Common myeloid progenitor, CD34-positive (primary cell): ENCODE measurements at regions not wholly inside any gene's neighbourhood (a gene's known extent, or its start where the extent isn't known, plus 50 kb on each side); places are given as distances from the start of the nearest gene placed in this dataset.

Experiments used
- CTCF ChIA-PET: fragments of 350-600 bp; sonication (Branson Sonifier 250); formaldehyde crosslinking; loops from one replicate; lab custom pipeline; 2021; ENCODE audit warnings: antibody characterized with exemption; lab: Charles Lee
- POLR2A ChIA-PET: fragments of 350-600 bp; sonication (Branson Sonifier 250); formaldehyde crosslinking; loops from one replicate; lab custom pipeline; 2021; ENCODE audit warnings: antibody characterized with exemption; lab: Charles Lee
- DNase-seq, 3 donors: peaks; one replicate each; pipeline versions ENCODE4 v3.0.0 to v3.0.0-alpha.2; 2013
- H3K27ac ChIP-seq, 2 experiments: 1 replicate in 1 of 2; 2 replicates in 1 of 2; pipeline ENCODE4 v1.7.0; 2013; ENCODE audit warnings: inconsistent platforms in 2 of 2, low read length in 2 of 2, mild to moderate bottlenecking in 2 of 2, low read depth in 1 of 2, moderate library complexity in 1 of 2; ENCODE audit not compliant: severe bottlenecking in 2 of 2, insufficient read depth in 1 of 2, poor library complexity in 1 of 2
- H3K27me3 ChIP-seq, 5 experiments: replicated peaks in 2 of 5; 1 replicate in 3 of 5; 2 replicates in 2 of 5; pipeline versions ENCODE4 v1.6.1 to v1.7.0; 2013; ENCODE audit warnings: low read length in 4 of 5, mild to moderate bottlenecking in 2 of 5, moderate library complexity in 2 of 5, inconsistent platforms in 1 of 5; ENCODE audit not compliant: insufficient read depth in 5 of 5, control insufficient read depth in 4 of 5
- H3K36me3 ChIP-seq, 4 experiments: 1 replicate in 2 of 4; 2 replicates in 2 of 4; pipeline versions ENCODE4 v1.6.1 to v1.7.0; 2013; ENCODE audit warnings: low read length in 3 of 4, control low read depth in 1 of 4, mild to moderate bottlenecking in 1 of 4; ENCODE audit not compliant: control insufficient read depth in 4 of 4, insufficient read depth in 4 of 4
- H3K4me1 ChIP-seq, 4 experiments: 1 replicate in 3 of 4; 2 replicates in 1 of 4; pipeline versions ENCODE4 v1.6.1 to v1.7.1; 2013; ENCODE audit warnings: low read length in 3 of 4, mild to moderate bottlenecking in 3 of 4, control low read depth in 1 of 4, inconsistent platforms in 1 of 4, moderate library complexity in 1 of 4; ENCODE audit not compliant: control insufficient read depth in 4 of 4, insufficient read depth in 4 of 4; ENCODE audit errors: control extremely low read depth in 1 of 4
- H3K4me3 ChIP-seq, 7 experiments: 1 replicate in 4 of 7; 2 replicates in 3 of 7; pipeline versions ENCODE4 v1.5.1 to v1.7.0; 2013; ENCODE audit warnings: mild to moderate bottlenecking in 7 of 7, low read length in 6 of 7, moderate library complexity in 6 of 7, inconsistent platforms in 2 of 7, low read depth in 2 of 7, control low read depth in 1 of 7; ENCODE audit not compliant: insufficient read depth in 4 of 7, control insufficient read depth in 1 of 7; ENCODE audit errors: extremely low read depth in 1 of 7
- H3K9me3 ChIP-seq, 5 experiments: 1 replicate in 4 of 5; 2 replicates in 1 of 5; pipeline versions ENCODE4 v1.6.1 to v1.7.1; 2013; ENCODE audit warnings: low read length in 4 of 5, mild to moderate bottlenecking in 2 of 5, inconsistent platforms in 1 of 5, low read depth in 1 of 5, moderate library complexity in 1 of 5; ENCODE audit not compliant: control insufficient read depth in 4 of 5, insufficient read depth in 2 of 5; ENCODE audit errors: control extremely low read depth in 1 of 5
- WGBS: methylation state at CpG from one replicate; pipeline ENCODE4 v1.1.5; 2013; ENCODE audit not compliant: insufficient coverage; 5-methylcytosine and 5-hydroxymethylcytosine counted together

DNA sequence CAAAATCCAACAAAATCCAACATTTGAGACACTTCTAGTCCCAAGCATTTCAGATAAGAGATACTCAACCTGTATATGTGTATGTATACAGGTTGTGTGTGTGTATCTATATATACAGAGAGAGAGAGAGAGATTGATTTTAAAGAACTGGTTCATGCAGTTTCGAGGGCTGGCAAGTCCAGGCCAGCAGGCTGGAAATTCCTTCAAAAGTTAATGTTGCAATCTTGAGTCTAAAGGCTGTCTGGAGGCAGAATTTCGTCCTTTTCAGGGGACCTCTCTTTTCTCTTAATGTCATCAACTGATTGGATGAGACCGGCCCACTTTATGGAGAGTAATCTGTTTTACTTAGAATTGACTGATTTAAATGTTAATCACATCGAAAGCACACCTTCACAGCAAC, 199.6 kb upstream of the IL12A start:
- WGBS, result 97% methylated on average over 2 of the region's 4 CpGs
- CTCF ChIA-PET, result no interaction called here
- H3K4me1 ChIP-seq, result no peaks in the 10 kb centered on the region

DNA sequence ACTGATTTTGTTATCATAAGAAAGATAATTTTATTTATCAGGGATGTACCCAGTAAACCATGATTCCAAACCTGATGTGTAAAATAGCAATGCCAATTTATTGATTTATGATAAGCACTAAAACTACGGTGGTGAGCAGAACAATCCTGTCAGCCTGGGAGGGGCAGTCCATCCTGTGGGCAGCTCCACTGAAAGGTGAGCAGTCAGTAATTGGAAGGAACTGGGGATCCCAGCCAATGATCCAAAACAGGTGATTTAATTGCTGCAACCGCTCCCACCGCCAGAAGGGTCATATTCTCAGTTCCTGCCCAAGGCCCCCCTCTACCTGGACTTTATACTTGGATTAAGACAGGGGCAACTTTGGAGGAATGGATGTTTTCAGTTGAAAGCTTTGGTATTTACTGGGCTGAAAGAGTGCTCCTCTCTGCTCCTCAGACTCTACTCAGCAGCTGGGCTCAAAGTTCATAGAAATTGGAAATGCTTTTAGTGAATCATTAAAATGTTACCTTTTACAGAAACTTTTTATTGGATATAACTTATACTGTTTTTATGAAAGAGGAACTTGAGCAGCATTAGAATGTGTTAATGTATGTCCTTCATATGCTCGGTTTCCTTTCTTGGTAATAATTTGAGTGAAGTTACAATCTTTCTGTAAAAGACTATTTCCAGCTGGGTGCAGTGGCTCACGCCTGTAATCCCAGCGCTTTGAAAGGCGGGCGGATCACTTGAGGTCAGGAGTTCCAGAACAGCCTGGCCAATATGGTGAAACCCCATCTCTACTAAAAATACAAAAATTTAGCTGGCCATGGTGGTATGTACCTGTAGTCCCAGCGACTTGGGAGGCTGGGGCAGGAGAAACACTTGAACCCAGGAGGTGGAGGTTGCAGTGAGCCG, 198.6 kb upstream of the IL12A start:
- Histone ChIP-seq H3K9me3 (peaks cover 0 to 2% (median 0%) of the 10 kb centered on the region in 5 experiments), H3K27ac (no peak overlapping the region), H3K4me3 (no peak overlapping the region), H3K4me1 (no peaks in the 10 kb centered on the region), H3K27me3 (no peaks in the 10 kb centered on the region), H3K36me3 (no peaks in the 10 kb centered on the region)
- WGBS, result 88% methylated on average over 6 of the region's 10 CpGs
- ChIA-PET CTCF (no interaction called here), POLR2A (no interaction called here)
- no peak for DNase-seq

More for the DNA sequence above, 199.6 kb upstream of the IL12A start:
- no peak for DNase-seq
- H3K4me3 ChIP-seq, result no peak overlapping the region
- H3K9me3 ChIP-seq, result peaks cover 0 to 2% (median 0%) of the 10 kb centered on the region in 5 experiments
- H3K27me3 ChIP-seq, result no peaks in the 10 kb centered on the region
- H3K36me3 ChIP-seq, result no peaks in the 10 kb centered on the region
- no peak overlapping the region for H3K27ac ChIP-seq
- POLR2A ChIA-PET, result no interaction called here

DNA sequence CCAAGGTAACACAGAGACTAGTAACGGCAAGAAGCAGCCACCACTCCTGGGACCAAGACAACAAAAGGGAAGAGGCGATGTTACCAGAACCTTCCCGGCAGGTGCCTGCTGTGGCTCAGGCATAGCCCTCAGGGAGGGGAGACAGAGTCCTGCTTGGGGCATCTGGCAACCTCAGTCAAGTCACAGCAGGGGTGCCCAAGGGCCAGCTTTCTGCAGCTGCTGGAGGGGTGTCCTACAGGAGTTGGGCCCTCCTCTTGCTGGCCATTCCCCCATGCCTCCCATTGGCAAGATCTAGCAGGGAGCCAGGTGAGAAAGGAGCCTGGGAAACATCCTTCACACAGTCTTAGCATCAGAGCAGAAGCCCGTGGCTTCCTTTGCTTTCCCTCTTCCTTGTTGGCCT, 197.3 kb upstream of the IL12A start:
- WGBS, result 59% methylated on average over 3 of the region's 4 CpGs
- no peak overlapping the region for H3K4me3 ChIP-seq
- DNase-seq, result no peak
- H3K27ac ChIP-seq, result no peak overlapping the region
- ChIA-PET CTCF (no interaction called here), POLR2A (no interaction called here)
- H3K36me3 ChIP-seq, result no peaks in the 10 kb centered on the region
- H3K27me3 ChIP-seq, result no peaks in the 10 kb centered on the region
- H3K4me1 ChIP-seq, result no peaks in the 10 kb centered on the region
- H3K9me3 ChIP-seq, result peaks cover 0 to 2% (median 0%) of the 10 kb centered on the region in 5 experiments

DNA sequence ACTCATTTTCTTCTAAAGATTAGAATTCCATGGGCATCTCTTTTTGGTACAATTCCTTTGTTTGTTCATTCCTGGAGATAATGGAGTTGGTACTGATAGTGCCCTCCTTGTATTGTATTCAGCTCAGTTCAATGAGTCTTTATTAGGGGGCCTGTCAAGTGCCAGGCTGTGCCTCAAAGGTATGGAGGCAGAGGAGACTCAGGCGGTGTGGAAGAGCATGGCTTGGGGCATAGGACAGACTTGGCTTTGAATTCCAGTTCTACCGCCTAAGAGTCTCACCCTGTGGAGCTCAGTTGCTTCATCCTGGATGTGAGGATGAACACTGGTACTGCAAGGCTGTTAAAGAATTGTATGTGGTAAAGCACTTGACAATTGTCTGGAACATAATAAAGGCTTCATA, 196.6 kb upstream of the IL12A start:
- H3K36me3 ChIP-seq, result no peaks in the 10 kb centered on the region
- POLR2A ChIA-PET, result no interaction called here
- peaks cover 0 to 2% (median 0%) of the 10 kb centered on the region in 5 experiments for H3K9me3 ChIP-seq
- 93% methylated on average over 2 of the region's 2 CpGs for WGBS
- no peak overlapping the region for H3K4me3 ChIP-seq
- no peaks in the 10 kb centered on the region for H3K4me1 ChIP-seq
- DNase-seq, result no peak
- no peaks in the 10 kb centered on the region for H3K27me3 ChIP-seq
- CTCF ChIA-PET, result no interaction called here
- H3K27ac ChIP-seq, result no peak overlapping the region

DNA sequence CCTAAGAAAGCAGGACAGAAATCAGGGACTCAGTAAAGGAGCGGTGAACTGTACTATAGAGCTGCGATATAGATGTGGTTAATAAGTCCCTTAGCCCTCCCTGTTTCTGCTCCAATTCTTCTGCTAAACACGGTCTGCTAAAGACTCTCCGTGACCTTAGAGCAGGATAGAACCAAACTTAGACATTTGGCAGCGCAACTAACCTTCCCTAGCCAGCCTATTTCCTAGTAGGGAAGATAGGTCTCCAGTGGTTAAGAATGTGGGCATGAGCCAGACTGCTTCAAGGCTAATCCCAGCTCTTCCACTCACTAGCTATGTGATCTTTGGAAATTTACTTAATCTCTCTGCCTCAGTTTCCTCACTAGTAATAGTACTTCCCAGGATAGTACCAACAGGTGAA, 193.6 kb upstream of the IL12A start:
- H3K27me3 ChIP-seq, result no peaks in the 10 kb centered on the region
- no peak overlapping the region for H3K4me3 ChIP-seq
- H3K36me3 ChIP-seq, result no peaks in the 10 kb centered on the region
- peaks cover 0 to 2% (median 0%) of the 10 kb centered on the region in 5 experiments for H3K9me3 ChIP-seq
- no peak overlapping the region for H3K27ac ChIP-seq
- ChIA-PET CTCF (interaction anchor here (7.7 kb wide), 1 partner anchor 12 kb away, joined by 57 read pairs; no protein-coding TSS in a partner anchor), POLR2A (no interaction called here)
- DNase-seq, result no peak
- 95% methylated on average over 5 of the region's 5 CpGs for WGBS
- peaks cover 0 to 8% (median 2%) of the 10 kb centered on the region in 4 experiments for H3K4me1 ChIP-seq

DNA sequence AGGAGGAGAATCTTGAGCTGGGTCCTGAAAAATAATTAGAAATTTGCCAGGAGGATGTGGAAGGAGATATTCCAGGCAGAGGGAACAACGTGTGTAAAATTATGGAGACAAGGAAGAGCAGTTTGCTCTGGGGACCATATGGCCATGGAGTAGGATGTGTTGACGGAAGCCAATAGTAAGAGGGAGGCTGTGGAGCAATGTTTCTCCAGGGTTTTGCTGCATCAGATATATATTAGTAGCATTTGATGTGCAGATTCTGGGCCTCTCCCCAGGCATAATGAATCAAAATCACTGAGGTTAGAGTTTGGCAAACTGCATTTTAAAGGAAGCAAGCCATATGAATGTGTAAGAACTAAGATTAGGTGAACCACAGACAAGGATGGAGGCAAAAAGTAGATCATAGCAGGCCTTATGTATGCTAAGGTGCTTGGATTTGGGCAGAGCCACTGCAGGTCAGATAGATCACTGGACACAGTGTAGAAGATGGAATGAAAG, 192.9 kb upstream of the IL12A start:
- CTCF ChIA-PET, result interaction anchor here (7.7 kb wide), 1 partner anchor 11 kb away, joined by 57 read pairs; no protein-coding TSS in a partner anchor
- Histone ChIP-seq H3K27ac (no peak overlapping the region), H3K4me3 (no peak overlapping the region), H3K36me3 (no peaks in the 10 kb centered on the region), H3K9me3 (peaks cover 0 to 2% (median 0%) of the 10 kb centered on the region in 5 experiments), H3K4me1 (peaks cover 0 to 8% (median 2%) of the 10 kb centered on the region in 4 experiments), H3K27me3 (no peaks in the 10 kb centered on the region)
- POLR2A ChIA-PET, result no interaction called here
- WGBS, result 100% methylated on average over 1 of the region's 2 CpGs
- DNase-seq, result no peak

DNA sequence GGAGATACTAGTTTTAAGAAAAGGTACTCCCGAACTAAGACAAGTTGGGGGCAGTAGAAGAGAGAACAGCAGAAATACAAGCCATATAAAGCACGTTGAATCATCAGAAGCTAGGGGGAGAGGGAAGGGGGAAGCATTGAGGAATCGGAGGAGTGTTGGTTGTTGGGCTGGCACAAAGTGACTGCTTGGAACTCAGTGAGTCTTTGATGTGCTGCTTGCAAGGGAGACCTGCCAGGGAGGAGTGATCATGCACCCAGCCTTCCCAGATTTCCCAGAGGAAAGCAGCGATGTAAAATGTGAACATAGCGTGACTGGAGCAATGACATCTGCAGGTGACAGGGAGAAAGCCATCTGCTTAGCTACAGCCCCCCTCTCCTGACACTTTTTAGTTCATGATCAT, 192.4 kb upstream of the IL12A start:
- WGBS, result 100% methylated on average over 5 of the region's 5 CpGs
- Histone ChIP-seq H3K4me3 (no peak overlapping the region), H3K9me3 (peaks cover 0 to 2% (median 0%) of the 10 kb centered on the region in 5 experiments), H3K27me3 (no peaks in the 10 kb centered on the region), H3K36me3 (no peaks in the 10 kb centered on the region), H3K4me1 (peaks cover 0 to 8% (median 2%) of the 10 kb centered on the region in 4 experiments), H3K27ac (no peak overlapping the region)
- POLR2A ChIA-PET, result no interaction called here
- no peak for DNase-seq
- CTCF ChIA-PET, result interaction anchor here (0.9 to 7.7 kb wide), 2 partner anchors 10 to 11 kb away, joined by 3 to 57 read pairs; no protein-coding TSS in a partner anchor
